Stomach smooth muscle (tissue), 2 donors: ENCODE measurements at regions not wholly inside any gene's neighbourhood (a gene's known extent, or its start where the extent isn't known, plus 50 kb on each side); places are given as distances from the start of the nearest gene placed in this dataset.
"Not testable (repeated sequence)": the region's sequence is repeated elsewhere in the genome, so short reads cannot be mapped to it uniquely, and the experiment has no call there.

Source experiments
- H3K27ac ChIP-seq: one replicate; pipeline ENCODE4 v1.7.0; 2013; ENCODE audit warnings: mild to moderate bottlenecking, low read length, inconsistent platforms
- H3K27me3 ChIP-seq, 2 donors: one replicate each; pipeline ENCODE4 v1.7.0; 2013; ENCODE audit warnings: low read length in 2 of 2; ENCODE audit not compliant: insufficient read depth in 2 of 2, control insufficient read depth in 1 of 2
- H3K36me3 ChIP-seq, 2 donors: one replicate each; pipeline ENCODE4 v1.7.0; 2013; ENCODE audit warnings: low read length in 2 of 2; ENCODE audit not compliant: control insufficient read depth in 2 of 2, insufficient read depth in 2 of 2
- H3K4me1 ChIP-seq: one replicate; pipeline ENCODE4 v1.7.0; 2013; ENCODE audit warnings: low read length; ENCODE audit not compliant: control insufficient read depth, insufficient read depth
- H3K4me3 ChIP-seq, 2 donors: one replicate each; pipeline ENCODE4 v1.7.0; 2013; ENCODE audit warnings: low read length in 2 of 2
- H3K9ac ChIP-seq, 2 donors: one replicate each; pipeline ENCODE4 v1.7.0; 2013; ENCODE audit warnings: low read length in 2 of 2, mild to moderate bottlenecking in 1 of 2
- H3K9me3 ChIP-seq, 2 donors: one replicate each; pipeline ENCODE4 v1.7.0; 2013; ENCODE audit warnings: low read length in 2 of 2; ENCODE audit not compliant: control insufficient read depth in 2 of 2
- donor health status: healthy.
- donor health status: Pancreatic carcinoma.

DNA sequence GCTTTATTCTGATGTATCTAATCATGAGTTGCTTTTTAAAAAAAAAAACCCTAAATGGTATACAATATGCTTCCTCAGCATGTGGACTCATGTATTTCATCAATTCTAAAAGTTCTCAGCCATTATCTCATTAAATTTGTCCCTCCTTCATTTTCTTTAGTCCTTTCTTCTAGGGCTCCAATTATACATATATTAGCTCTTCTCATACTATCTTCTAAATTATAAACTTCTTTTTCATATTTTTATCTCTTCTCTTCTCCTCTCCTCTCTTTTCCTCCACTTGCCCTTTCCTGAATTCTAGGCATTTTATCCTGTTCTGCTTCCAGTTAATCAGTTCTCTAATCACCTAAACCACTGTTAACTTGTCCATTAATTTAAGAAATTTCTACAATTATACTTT is 55.0 kb upstream of the IL33 start:
- Histone ChIP-seq H3K9ac (no peak overlapping the region), H3K27ac (no peak overlapping the region), H3K27me3 (no peaks in the 10 kb centered on the region), H3K36me3 (no peaks in the 10 kb centered on the region), H3K9me3 (peaks cover 0 to 6% of the 10 kb centered on the region in 2 donors), H3K4me3 (no peak overlapping the region), H3K4me1 (no peaks in the 10 kb centered on the region)

- H3K36me3 ChIP-seq = no peaks in the 10 kb centered on the region
- no peak overlapping the region for H3K27ac ChIP-seq
- no peaks in the 10 kb centered on the region for H3K27me3 ChIP-seq
- H3K4me3 ChIP-seq = no peak overlapping the region
- no peak overlapping the region for H3K9ac ChIP-seq
- no peaks in the 10 kb centered on the region for H3K9me3 ChIP-seq
- no peaks in the 10 kb centered on the region for H3K4me1 ChIP-seq
Observed at GRCh38 chr9:6153425-6153824, 62.2 kb upstream of the IL33 start.

DNA sequence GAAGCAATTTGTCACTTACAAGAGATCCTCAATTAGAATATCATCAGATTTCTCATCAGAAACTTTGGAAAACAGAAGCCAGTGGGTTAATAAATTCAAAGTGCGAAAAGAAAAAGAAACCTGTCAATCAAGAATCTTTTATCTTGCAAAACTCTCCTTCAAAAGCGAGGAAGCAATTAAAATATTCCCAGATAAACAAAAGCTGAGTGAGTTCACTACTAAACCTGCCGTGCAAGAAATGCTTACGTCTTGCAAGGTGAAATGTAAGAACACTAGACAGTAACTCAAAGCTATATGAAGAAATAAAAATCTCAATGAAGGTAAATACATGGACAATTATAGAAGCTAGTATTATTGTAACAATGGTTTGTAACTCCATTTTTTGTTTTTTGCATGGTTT is 62.8 kb upstream of the IL33 start:
- Histone ChIP-seq H3K4me3 (no peak overlapping the region), H3K27me3 (no peaks in the 10 kb centered on the region), H3K27ac (no peak overlapping the region), H3K9ac (no peak overlapping the region), H3K36me3 (no peaks in the 10 kb centered on the region), H3K4me1 (no peaks in the 10 kb centered on the region), H3K9me3 (no peaks in the 10 kb centered on the region)

- Histone ChIP-seq H3K9me3 (no peaks in the 10 kb centered on the region), H3K27me3 (no peaks in the 10 kb centered on the region), H3K9ac (no peak overlapping the region), H3K36me3 (no peaks in the 10 kb centered on the region), H3K4me1 (no peaks in the 10 kb centered on the region), H3K4me3 (no peak overlapping the region), H3K27ac (no peak overlapping the region)
Observed at GRCh38 chr9:6150483-6150882, 65.1 kb upstream of the IL33 start.

GRCh38 chr9:6149315-6149714 is 66.3 kb upstream of the IL33 start:
- Histone ChIP-seq H3K36me3 (no peaks in the 10 kb centered on the region), H3K4me1 (no peaks in the 10 kb centered on the region), H3K27me3 (no peaks in the 10 kb centered on the region), H3K9ac (no peak overlapping the region), H3K9me3 (no peaks in the 10 kb centered on the region), H3K4me3 (no peak overlapping the region), H3K27ac (no peak overlapping the region)

DNA sequence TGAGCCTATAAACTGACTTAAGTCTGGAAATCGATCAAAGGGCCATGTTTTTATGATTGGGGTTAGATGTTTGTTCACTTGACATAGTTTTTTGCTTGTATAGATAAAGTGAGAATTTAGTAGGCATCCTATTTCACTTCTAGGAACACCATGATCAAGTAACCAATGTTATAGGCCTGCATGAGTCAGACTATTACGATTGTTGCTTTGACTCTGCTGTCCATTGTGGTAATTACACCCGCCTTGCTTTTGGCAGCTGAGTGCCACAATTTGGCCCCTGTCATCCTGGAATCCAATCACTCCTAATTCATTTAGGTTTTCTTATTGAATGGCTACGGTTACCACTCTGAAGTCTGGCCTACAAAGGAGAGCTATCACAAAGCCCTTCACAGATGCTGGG is 67.8 kb upstream of the IL33 start:
- Histone ChIP-seq H3K27ac (no peak overlapping the region), H3K9me3 (no peaks in the 10 kb centered on the region), H3K27me3 (no peaks in the 10 kb centered on the region), H3K4me1 (no peaks in the 10 kb centered on the region), H3K36me3 (no peaks in the 10 kb centered on the region), H3K9ac (no peak overlapping the region), H3K4me3 (no peak overlapping the region)

GRCh38 chr9:6144947-6145346 is 70.7 kb upstream of the IL33 start:
- Histone ChIP-seq H3K9me3 (no peaks in the 10 kb centered on the region), H3K27ac (no peak overlapping the region), H3K27me3 (no peaks in the 10 kb centered on the region), H3K4me1 (no peaks in the 10 kb centered on the region), H3K36me3 (no peaks in the 10 kb centered on the region), H3K9ac (no peak overlapping the region), H3K4me3 (no peak overlapping the region)

- no peak overlapping the region for H3K27ac ChIP-seq
- H3K9me3 ChIP-seq = no peaks in the 10 kb centered on the region
- no peaks in the 10 kb centered on the region for H3K36me3 ChIP-seq
- H3K4me3 ChIP-seq = no peak overlapping the region
- no peak overlapping the region for H3K9ac ChIP-seq
- no peaks in the 10 kb centered on the region for H3K4me1 ChIP-seq
- no peaks in the 10 kb centered on the region for H3K27me3 ChIP-seq
Observed at GRCh38 chr9:6142799-6143454, 72.7 kb upstream of the IL33 start.

- not testable (repeated sequence) for H3K9ac ChIP-seq, H3K27me3 ChIP-seq, H3K9me3 ChIP-seq, H3K27ac ChIP-seq, H3K4me3 ChIP-seq, H3K4me1 ChIP-seq, H3K36me3 ChIP-seq
Observed at GRCh38 chr9:6135780-6136179, 79.8 kb upstream of the IL33 start.

GRCh38 chr9:6134661-6135180 is 80.9 kb upstream of the IL33 start:
- no peak overlapping the region for H3K4me3 ChIP-seq
- no peaks in the 10 kb centered on the region for H3K36me3 ChIP-seq
- H3K4me1 ChIP-seq = no peaks in the 10 kb centered on the region
- H3K9ac ChIP-seq = no peak overlapping the region
- peaks cover 2 to 3% of the 10 kb centered on the region in 2 donors for H3K9me3 ChIP-seq
- no peaks in the 10 kb centered on the region for H3K27me3 ChIP-seq
- no peak overlapping the region for H3K27ac ChIP-seq

DNA sequence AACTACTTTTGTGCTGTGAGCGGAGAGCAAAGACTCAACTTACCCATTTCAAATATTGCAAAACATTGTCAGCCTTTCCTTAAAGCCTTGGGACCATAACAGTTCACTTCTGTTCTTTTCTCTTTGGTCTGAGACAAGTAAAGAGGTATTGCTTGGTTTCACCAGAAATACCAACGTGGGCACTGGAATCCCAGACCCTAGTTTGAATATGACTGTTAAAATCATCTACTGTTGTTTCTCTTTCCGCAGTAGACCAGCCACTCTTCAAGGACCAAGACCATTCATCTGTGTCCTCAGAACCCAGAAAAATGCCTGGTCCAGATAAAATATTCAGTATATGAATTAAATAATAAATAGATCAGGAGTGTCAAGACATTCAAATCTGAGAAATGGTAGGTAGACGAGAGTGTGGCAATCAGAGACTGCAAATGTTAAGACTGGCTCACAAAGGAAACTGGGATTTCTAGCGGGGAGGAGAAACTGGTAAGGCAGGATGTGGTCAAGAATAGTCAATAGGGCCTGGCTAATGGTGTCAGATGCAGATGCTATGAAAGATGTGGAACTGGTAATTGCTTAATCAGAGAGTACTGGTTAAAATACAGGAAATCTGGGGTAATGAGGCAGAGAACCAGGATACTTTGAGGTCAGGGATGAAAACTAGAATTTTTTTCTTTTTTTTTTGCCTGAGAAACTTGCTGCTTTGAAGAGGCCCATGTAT is 82.1 kb upstream of the IL33 start:
- no peak overlapping the region for H3K4me3 ChIP-seq
- H3K36me3 ChIP-seq = no peaks in the 10 kb centered on the region
- peaks cover 2 to 3% of the 10 kb centered on the region in 2 donors for H3K9me3 ChIP-seq
- H3K27me3 ChIP-seq = no peaks in the 10 kb centered on the region
- no peaks in the 10 kb centered on the region for H3K4me1 ChIP-seq
- no peak overlapping the region for H3K9ac ChIP-seq
- H3K27ac ChIP-seq = no peak overlapping the region
